Breast epithelium (tissue), 3 donors: ENCODE measurements at regions not wholly inside any gene's neighbourhood (a gene's known extent, or its start where the extent isn't known, plus 50 kb on each side); places are given as distances from the start of the nearest gene placed in this dataset.

Source experiments
- CTCF ChIP-seq, 3 donors: fragments of 450-650 bp; IDR thresholded peaks; one replicate each; pipeline ENCODE4 v1.5.1; 2016 to 2017; ENCODE audit warnings: antibody characterized with exemption in 3 of 3, mild to moderate bottlenecking in 3 of 3, moderate library complexity in 3 of 3
- POLR2AphosphoS5 ChIP-seq, 3 donors: sonication (generic); formaldehyde crosslinking; IDR thresholded peaks; one replicate each; pipeline ENCODE4 v1.6.1; 2017; ENCODE audit warnings: antibody characterized with exemption in 3 of 3

- no peak for TF ChIP-seq POLR2AphosphoS5 (IDR thresholded peaks at IDR 0.05)
- no peak for TF ChIP-seq CTCF (IDR thresholded peaks at IDR 0.05)
Measured at GRCh38 chr7:98785929-98786571, 83.8 kb downstream of the TMEM130 start.
